GM23338 (cell line): ENCODE measurements at regions not wholly inside any gene's neighbourhood (a gene's known extent, or its start where the extent isn't known, plus 50 kb on each side); places are given as distances from the start of the nearest gene placed in this dataset.

Experiments used
- ATAC-seq: fragments of 200-7000 bp; cut with Tn5 transposase; 3 replicates; pipeline ENCODE4 v1.9.1; 2020
- DNase-seq: peaks from one replicate; pipeline ENCODE4 v3.0.0-alpha.2; 2015; ENCODE audit warnings: low spot score
- H2AFZ ChIP-seq: fragments of 200-600 bp; sonication (generic); 2 replicates; pipeline ENCODE4 v1.8.0; 2016; ENCODE audit warnings: antibody characterized with exemption, mild to moderate bottlenecking, moderate library complexity
- H3F3A ChIP-seq: fragments of 200-600 bp; sonication (generic); replicated peaks from 2 replicates; pipeline ENCODE4 v1.8.0; 2017; ENCODE audit warnings: antibody characterized with exemption, mixed run types, low read depth
- H3K27ac ChIP-seq: fragments of 200-600 bp; sonication (generic); 2 replicates; pipeline ENCODE4 v1.6.1; 2016; ENCODE audit warnings: low read depth
- H3K27me3 ChIP-seq: fragments of 200-600 bp; sonication (generic); 2 replicates; pipeline ENCODE4 v1.8.0; 2016; ENCODE audit warnings: mild to moderate bottlenecking, mixed run types, moderate library complexity; ENCODE audit not compliant: insufficient read depth
- H3K36me3 ChIP-seq: fragments of 200-600 bp; sonication (generic); 2 replicates; pipeline ENCODE4 v1.8.0; 2016; ENCODE audit warnings: mild to moderate bottlenecking; ENCODE audit not compliant: insufficient read depth
- H3K4me1 ChIP-seq: fragments of 200-600 bp; sonication (generic); 2 replicates; pipeline ENCODE4 v1.8.0; 2016; ENCODE audit warnings: mild to moderate bottlenecking, moderate library complexity; ENCODE audit not compliant: insufficient read depth
- H3K4me2 ChIP-seq: fragments of 200-600 bp; sonication (generic); 2 replicates; pipeline ENCODE4 v1.7.1; 2017; ENCODE audit warnings: mixed run types
- H3K4me3 ChIP-seq: fragments of 200-600 bp; sonication (generic); 2 replicates; pipeline ENCODE4 v1.6.1; 2016; ENCODE audit warnings: mixed run types
- H3K79me2 ChIP-seq: fragments of 200-600 bp; sonication (generic); replicated peaks from 2 replicates; pipeline ENCODE4 v1.8.0; 2017; ENCODE audit warnings: mild to moderate bottlenecking; ENCODE audit not compliant: insufficient read depth
- H3K9me2 ChIP-seq: fragments of 200-600 bp; sonication (generic); 2 replicates; pipeline ENCODE4 v1.8.0; 2017; ENCODE audit not compliant: insufficient read depth
- H4K20me1 ChIP-seq: fragments of 200-600 bp; sonication (generic); replicated peaks from 2 replicates; pipeline ENCODE4 v1.8.0; 2017; ENCODE audit warnings: mild to moderate bottlenecking; ENCODE audit not compliant: insufficient read depth
- H3K27ac Mint-ChIP-seq: 2 replicates; pipeline ENCODE4 v1.8.0; 2020; ENCODE audit warnings: inconsistent platforms, mild to moderate bottlenecking, moderate library complexity, mixed read lengths
- H3K27me3 Mint-ChIP-seq: 3 replicates; pipeline ENCODE4 v1.8.0; 2022; ENCODE audit warnings: low read depth, mild to moderate bottlenecking, moderate library complexity, mixed read lengths, inconsistent platforms; ENCODE audit not compliant: insufficient read depth, poor library complexity
- H3K36me3 Mint-ChIP-seq: 3 replicates; pipeline ENCODE4 v1.8.0; 2021; ENCODE audit warnings: low read depth, mild to moderate bottlenecking, inconsistent platforms, moderate library complexity, mixed read lengths
- H3K4me1 Mint-ChIP-seq: 3 replicates; pipeline ENCODE4 v1.8.0; 2020; ENCODE audit warnings: mild to moderate bottlenecking, inconsistent platforms, mixed read lengths
- H3K4me3 Mint-ChIP-seq: 3 replicates; pipeline ENCODE4 v1.8.0; 2021; ENCODE audit warnings: moderate library complexity, mild to moderate bottlenecking, inconsistent platforms, mixed read lengths
- H3K9me3 Mint-ChIP-seq: 3 replicates; pipeline ENCODE4 v1.8.0; 2020; ENCODE audit warnings: moderate library complexity, mild to moderate bottlenecking, inconsistent platforms, mixed read lengths
- CREB1 ChIP-seq: fragments of 250-450 bp; sonication (Bioruptor Pico); IDR thresholded peaks from 2 replicates; pipeline ENCODE4 v1.5.0; 2020; ENCODE audit warnings: low read depth, mild to moderate bottlenecking, moderate library complexity
- CTCF ChIP-seq, 2 experiments: fragments of 200-600 bp in 1 of 2; sonication (generic) in 1 of 2; conservative IDR thresholded peaks; 2 replicates each; pipeline versions ENCODE4 v1.5.1 to v1.6.1; 2016 to 2017; ENCODE audit warnings: antibody characterized with exemption in 2 of 2, low read depth in 2 of 2, mild to moderate bottlenecking in 2 of 2, moderate library complexity in 1 of 2
- EZH2 ChIP-seq: fragments of 200-600 bp; sonication (generic); IDR thresholded peaks from one replicate; pipeline ENCODE4 v1.8.0; 2017; ENCODE audit warnings: antibody characterized with exemption, mild to moderate bottlenecking, low read depth; ENCODE audit not compliant: unreplicated experiment
- EZH2phosphoT487 ChIP-seq: fragments of 200-600 bp; sonication (generic); IDR thresholded peaks from one replicate; pipeline ENCODE4 v1.8.1; 2018; ENCODE audit warnings: antibody characterized with exemption; ENCODE audit not compliant: unreplicated experiment
- JUNB ChIP-seq: IDR thresholded peaks from one replicate; pipeline ENCODE4 v1.6.1; 2016; ENCODE audit warnings: antibody characterized with exemption; ENCODE audit not compliant: unreplicated experiment
- NANOG ChIP-seq: IDR thresholded peaks from 2 replicates; pipeline ENCODE4 v1.6.1; 2016; ENCODE audit warnings: antibody characterized with exemption, borderline replicate concordance
- POLR2AphosphoS5 ChIP-seq: IDR thresholded peaks from 2 replicates; pipeline ENCODE4 v1.6.1; 2016; ENCODE audit warnings: antibody characterized with exemption, low read depth
- STAT1 ChIP-seq: IDR thresholded peaks from one replicate; pipeline ENCODE4 v1.6.1; 2016; ENCODE audit warnings: antibody characterized with exemption; ENCODE audit not compliant: unreplicated experiment
- ZNF114 ChIP-seq: fragments of 250-450 bp; sonication (Bioruptor Pico); IDR thresholded peaks from 2 replicates; pipeline ENCODE4 v1.5.0; 2020; ENCODE audit warnings: mild to moderate bottlenecking, moderate library complexity
- TF ChIP-seq, protein P1 (sequence below): IDR thresholded peaks from one replicate; pipeline ENCODE4 v1.6.1; 2018; ENCODE audit warnings: antibody characterized with exemption; ENCODE audit not compliant: unreplicated experiment
- TF ChIP-seq, protein P2 (sequence below): fragments of 250-450 bp; sonication (Bioruptor Pico); IDR thresholded peaks from 2 replicates; pipeline ENCODE4 v1.5.0; 2020; ENCODE audit warnings: mild to moderate bottlenecking, moderate library complexity

DNA sequence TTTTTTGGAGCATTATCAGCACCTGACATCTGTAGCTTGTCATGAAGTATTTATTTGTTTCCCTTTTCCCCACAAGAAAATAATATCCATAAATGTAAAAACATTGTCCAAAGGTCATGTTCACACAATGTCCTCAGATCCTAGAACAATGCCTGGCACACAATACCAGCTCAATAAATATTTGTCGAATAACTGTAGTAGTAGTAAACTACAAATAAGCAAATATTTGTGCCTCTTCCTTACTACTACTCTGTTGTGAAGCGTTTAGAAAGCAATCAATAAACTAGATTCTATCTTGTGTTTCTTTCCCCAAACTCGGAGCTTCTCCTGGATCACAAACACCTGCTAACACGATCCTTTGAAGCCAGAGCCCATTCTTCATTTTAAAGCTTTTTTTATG lies 459.6 kb upstream of the NECTIN3 start (continued):
- no peak for TF ChIP-seq CTCF (conservative IDR thresholded peaks at IDR 0.05; ENCODE audit: low read depth in 2 of 2)
- no peak for TF ChIP-seq JUNB
- no peak for TF ChIP-seq STAT1
- no peak for TF ChIP-seq POLR2AphosphoS5

- H3K27me3 Mint-ChIP-seq: no peaks in the 10 kb centered on the region
- Histone ChIP-seq H3K27me3 (no peaks in the 10 kb centered on the region), H3K4me1 (no peaks in the 10 kb centered on the region), H3K4me2 (no peak overlapping the region), H2AFZ (peak overlapping the region; percentile 49; the same call in 1 of the 2 replicates), H3K9me2 (0 out of 2 replicates have a peak, but pooled peaks cover 3% of the 10 kb centered on the region), H3K4me3 (no peak overlapping the region), H4K20me1 (no peaks in the 10 kb centered on the region), H3K27ac (no peak overlapping the region), H3F3A (no peaks in the 10 kb centered on the region), H3K79me2 (no peaks in the 10 kb centered on the region), H3K36me3 (no peaks in the 10 kb centered on the region)
- no peak for DNase-seq
- no peaks in the 10 kb centered on the region for H3K9me3 Mint-ChIP-seq
- no peaks in the 10 kb centered on the region for H3K4me1 Mint-ChIP-seq
- no peak overlapping the region for H3K27ac Mint-ChIP-seq
- ATAC-seq: no peak
- H3K4me3 Mint-ChIP-seq: no peak overlapping the region
- H3K36me3 Mint-ChIP-seq: no peaks in the 10 kb centered on the region
- TF ChIP-seq POLR2AphosphoS5: no peak
- TF ChIP-seq EZH2phosphoT487: no peak
- no peak for TF ChIP-seq NANOG
- no peak for TF ChIP-seq CTCF (conservative IDR thresholded peaks at IDR 0.05; ENCODE audit: low read depth in 2 of 2)
- TF ChIP-seq JUNB: no peak
- TF ChIP-seq STAT1: no peak
- TF ChIP-seq, protein P1, sequence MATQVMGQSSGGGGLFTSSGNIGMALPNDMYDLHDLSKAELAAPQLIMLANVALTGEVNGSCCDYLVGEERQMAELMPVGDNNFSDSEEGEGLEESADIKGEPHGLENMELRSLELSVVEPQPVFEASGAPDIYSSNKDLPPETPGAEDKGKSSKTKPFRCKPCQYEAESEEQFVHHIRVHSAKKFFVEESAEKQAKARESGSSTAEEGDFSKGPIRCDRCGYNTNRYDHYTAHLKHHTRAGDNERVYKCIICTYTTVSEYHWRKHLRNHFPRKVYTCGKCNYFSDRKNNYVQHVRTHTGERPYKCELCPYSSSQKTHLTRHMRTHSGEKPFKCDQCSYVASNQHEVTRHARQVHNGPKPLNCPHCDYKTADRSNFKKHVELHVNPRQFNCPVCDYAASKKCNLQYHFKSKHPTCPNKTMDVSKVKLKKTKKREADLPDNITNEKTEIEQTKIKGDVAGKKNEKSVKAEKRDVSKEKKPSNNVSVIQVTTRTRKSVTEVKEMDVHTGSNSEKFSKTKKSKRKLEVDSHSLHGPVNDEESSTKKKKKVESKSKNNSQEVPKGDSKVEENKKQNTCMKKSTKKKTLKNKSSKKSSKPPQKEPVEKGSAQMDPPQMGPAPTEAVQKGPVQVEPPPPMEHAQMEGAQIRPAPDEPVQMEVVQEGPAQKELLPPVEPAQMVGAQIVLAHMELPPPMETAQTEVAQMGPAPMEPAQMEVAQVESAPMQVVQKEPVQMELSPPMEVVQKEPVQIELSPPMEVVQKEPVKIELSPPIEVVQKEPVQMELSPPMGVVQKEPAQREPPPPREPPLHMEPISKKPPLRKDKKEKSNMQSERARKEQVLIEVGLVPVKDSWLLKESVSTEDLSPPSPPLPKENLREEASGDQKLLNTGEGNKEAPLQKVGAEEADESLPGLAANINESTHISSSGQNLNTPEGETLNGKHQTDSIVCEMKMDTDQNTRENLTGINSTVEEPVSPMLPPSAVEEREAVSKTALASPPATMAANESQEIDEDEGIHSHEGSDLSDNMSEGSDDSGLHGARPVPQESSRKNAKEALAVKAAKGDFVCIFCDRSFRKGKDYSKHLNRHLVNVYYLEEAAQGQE: no peak
- no peak for TF ChIP-seq CREB1 (CRISPR knock-in tag)
- TF ChIP-seq ZNF114: no peak
- TF ChIP-seq, protein P2, sequence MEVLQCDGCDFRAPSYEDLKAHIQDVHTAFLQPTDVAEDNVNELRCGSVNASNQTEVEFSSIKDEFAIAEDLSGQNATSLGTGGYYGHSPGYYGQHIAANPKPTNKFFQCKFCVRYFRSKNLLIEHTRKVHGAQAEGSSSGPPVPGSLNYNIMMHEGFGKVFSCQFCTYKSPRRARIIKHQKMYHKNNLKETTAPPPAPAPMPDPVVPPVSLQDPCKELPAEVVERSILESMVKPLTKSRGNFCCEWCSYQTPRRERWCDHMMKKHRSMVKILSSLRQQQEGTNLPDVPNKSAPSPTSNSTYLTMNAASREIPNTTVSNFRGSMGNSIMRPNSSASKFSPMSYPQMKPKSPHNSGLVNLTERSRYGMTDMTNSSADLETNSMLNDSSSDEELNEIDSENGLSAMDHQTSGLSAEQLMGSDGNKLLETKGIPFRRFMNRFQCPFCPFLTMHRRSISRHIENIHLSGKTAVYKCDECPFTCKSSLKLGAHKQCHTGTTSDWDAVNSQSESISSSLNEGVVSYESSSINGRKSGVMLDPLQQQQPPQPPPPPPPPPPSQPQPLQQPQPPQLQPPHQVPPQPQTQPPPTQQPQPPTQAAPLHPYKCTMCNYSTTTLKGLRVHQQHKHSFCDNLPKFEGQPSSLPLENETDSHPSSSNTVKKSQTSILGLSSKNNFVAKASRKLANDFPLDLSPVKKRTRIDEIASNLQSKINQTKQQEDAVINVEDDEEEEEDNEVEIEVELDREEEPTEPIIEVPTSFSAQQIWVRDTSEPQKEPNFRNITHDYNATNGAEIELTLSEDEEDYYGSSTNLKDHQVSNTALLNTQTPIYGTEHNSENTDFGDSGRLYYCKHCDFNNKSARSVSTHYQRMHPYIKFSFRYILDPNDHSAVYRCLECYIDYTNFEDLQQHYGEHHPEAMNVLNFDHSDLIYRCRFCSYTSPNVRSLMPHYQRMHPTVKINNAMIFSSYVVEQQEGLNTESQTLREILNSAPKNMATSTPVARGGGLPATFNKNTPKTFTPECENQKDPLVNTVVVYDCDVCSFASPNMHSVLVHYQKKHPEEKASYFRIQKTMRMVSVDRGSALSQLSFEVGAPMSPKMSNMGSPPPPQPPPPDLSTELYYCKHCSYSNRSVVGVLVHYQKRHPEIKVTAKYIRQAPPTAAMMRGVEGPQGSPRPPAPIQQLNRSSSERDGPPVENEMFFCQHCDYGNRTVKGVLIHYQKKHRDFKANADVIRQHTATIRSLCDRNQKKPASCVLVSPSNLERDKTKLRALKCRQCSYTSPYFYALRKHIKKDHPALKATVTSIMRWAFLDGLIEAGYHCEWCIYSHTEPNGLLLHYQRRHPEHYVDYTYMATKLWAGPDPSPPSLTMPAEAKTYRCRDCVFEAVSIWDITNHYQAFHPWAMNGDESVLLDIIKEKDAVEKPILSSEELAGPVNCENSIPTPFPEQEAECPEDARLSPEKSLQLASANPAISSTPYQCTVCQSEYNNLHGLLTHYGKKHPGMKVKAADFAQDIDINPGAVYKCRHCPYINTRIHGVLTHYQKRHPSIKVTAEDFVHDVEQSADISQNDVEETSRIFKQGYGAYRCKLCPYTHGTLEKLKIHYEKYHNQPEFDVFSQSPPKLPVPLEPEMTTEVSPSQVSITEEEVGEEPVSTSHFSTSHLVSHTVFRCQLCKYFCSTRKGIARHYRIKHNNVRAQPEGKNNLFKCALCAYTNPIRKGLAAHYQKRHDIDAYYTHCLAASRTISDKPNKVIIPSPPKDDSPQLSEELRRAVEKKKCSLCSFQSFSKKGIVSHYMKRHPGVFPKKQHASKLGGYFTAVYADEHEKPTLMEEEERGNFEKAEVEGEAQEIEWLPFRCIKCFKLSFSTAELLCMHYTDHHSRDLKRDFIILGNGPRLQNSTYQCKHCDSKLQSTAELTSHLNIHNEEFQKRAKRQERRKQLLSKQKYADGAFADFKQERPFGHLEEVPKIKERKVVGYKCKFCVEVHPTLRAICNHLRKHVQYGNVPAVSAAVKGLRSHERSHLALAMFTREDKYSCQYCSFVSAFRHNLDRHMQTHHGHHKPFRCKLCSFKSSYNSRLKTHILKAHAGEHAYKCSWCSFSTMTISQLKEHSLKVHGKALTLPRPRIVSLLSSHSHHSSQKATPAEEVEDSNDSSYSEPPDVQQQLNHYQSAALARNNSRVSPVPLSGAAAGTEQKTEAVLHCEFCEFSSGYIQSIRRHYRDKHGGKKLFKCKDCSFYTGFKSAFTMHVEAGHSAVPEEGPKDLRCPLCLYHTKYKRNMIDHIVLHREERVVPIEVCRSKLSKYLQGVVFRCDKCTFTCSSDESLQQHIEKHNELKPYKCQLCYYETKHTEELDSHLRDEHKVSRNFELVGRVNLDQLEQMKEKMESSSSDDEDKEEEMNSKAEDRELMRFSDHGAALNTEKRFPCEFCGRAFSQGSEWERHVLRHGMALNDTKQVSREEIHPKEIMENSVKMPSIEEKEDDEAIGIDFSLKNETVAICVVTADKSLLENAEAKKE (CRISPR knock-in tag): no peak
- TF ChIP-seq EZH2: no peak
Observed at GRCh38 chr3:110614186-110614585, 457.4 kb upstream of the NECTIN3 start.
